GM18526 (cell line): ENCODE measurements at regions not wholly inside any gene's neighbourhood (a gene's known extent, or its start where the extent isn't known, plus 50 kb on each side); places are given as distances from the start of the nearest gene placed in this dataset.

Experiments used
- POLR2A ChIP-seq: IDR thresholded peaks from 3 replicates; pipeline ENCODE4 v1.6.1; 2011; ENCODE audit not compliant: insufficient read length; ENCODE audit errors: extremely low read depth

DNA sequence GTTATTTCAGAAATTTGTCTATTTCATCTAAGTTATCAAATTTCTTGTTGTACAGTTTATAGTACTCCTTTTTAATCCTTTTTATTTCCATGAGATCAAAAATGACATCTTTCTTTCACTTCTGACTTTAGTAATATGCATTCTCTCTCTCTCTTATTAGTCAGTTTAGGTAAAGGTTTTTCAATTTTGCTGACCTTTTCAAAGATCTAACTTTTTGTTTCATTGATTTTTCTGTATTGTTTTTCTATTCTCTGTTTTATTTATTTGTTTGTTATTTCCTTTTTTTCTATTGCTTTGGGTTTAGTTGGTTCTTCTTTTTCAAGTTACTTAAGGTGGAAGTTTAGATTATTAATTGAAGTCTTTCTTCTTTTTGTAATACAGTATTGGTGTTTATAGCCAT lies 294.2 kb downstream of the CCDC85A start:
- no peak for TF ChIP-seq POLR2A

DNA sequence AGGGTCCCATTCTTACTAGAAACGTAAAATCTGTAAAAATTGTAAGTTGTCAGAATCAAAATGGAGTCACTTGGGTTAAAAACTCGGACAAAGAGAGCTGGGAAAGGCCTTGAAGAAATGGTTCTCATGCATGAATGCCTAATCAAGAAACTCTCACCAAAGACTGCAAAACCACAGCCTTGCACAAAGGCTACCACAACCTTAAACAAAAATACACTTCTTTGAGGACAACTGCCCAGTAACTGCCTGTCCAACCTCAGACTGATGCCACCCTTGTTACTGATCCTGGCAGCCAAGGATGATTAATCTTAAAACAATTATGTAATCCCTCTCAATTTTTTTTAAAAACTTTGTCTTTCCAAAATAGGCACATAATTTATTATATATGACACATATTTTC lies 299.3 kb downstream of the CCDC85A start:
- TF ChIP-seq POLR2A: no peak

DNA sequence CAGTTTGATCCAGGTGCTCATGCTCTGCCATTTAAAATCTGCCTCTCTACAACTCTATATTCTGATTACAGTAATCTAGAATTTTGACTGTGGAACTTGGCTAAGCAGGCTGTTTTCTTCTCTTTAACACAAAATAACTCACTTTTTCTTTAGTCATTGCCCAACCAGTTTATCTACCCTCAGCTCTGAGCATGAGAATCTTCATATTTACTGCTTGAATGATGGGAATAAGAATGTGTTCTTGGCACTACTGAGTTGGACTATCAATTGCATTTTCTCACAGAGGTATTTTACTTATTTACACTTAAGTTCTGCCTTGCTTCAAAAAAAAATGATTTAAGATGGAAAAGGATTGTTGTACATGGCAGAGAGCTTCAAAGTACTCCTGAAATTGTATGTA lies 301.1 kb downstream of the CCDC85A start:
- TF ChIP-seq POLR2A: no peak

DNA sequence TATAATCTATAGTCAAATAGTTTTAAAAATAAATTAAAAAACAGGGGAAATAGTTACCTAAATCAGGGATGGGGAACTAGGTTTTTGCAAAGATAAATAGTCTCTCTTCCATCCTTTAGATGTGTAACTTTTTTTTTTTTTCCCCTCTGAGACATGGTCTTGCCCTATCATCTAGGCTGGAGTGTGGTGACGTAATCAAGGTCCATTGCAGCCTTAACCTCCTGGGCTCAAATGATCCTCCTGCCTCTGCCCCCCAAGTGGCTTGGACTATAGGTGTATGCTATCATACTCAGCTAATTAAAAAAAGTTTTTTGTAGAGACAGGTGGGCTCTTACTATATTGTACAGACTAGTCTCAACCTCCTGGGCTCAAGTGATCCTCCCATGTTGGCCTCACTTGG lies 316.5 kb downstream of the CCDC85A start:
- no peak for TF ChIP-seq POLR2A

DNA sequence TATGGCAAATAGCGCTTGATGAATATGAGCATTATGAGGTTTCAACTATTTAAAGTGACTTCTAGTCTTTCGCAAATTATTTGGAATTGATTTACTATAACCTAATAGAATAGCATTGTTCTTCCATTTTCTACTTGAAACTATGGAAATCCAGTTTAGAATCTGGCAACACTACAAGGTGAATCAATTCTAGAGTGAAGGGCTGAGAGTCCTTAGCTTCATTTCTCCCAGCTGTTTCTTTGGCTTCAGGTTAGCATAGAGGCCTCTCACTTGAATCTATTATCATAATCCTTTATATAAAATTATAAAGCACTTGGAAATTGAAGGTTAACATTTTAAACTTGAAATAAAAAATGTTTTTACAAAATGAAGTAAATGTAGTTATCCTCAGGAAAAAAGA lies 318.8 kb downstream of the CCDC85A start:
- TF ChIP-seq POLR2A: no peak

DNA sequence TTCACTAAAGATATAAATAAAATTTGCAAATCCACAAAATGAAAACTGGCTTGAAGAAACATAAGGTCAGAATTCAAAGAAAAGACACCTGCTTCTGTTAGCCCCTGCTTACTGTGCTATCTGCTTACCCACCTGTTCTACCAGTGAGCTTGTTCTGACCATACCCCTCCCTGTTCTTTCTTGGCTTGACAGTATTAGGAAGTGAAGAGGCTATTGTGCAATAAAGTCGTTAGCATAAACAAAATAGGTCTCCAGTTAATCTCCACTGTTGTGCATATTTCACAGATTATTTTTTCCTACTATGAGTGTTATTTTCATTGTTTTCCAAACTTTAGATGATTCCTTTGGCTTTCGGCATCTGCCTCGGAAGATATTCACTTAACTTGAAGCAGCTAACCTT lies 322.1 kb downstream of the CCDC85A start:
- TF ChIP-seq POLR2A: no peak

DNA sequence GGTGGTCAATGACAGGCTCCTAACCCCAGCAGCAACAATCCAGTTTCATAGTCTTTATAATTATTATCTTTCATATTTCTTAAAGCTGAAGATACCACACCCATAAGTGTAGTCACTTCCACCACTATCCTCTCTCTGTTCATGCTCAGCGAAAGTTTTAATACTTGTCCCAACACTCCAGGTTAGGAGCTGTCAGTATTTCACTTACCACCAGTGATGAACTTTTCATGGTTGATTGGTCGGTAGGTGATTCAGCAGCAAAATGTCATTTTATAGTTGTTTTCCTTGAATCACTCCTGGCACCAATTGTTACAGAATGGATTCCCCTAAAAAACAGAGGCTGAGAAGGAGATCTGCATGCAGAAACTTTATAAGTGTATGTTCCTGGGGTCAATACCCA lies 324.9 kb downstream of the CCDC85A start:
- TF ChIP-seq POLR2A: no peak

DNA sequence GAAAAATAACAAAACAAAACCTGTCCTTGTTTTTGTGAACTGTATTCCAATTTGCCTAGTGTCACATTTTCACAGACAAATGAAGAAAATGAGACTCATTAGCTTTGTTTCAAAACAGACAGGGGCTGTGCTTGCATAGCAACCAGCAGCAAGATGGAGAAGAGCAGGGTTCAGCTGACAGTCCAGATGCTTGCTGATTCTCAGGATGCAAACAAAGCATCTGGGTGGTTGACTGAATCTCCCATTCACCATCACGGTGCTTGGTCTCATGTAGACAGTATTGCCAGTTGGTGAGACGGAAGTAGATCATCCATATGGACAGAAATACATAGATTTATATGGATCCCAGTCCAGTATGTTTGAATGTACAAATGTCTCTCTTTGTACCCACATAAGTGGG lies 326.8 kb downstream of the CCDC85A start:
- no peak for TF ChIP-seq POLR2A

DNA sequence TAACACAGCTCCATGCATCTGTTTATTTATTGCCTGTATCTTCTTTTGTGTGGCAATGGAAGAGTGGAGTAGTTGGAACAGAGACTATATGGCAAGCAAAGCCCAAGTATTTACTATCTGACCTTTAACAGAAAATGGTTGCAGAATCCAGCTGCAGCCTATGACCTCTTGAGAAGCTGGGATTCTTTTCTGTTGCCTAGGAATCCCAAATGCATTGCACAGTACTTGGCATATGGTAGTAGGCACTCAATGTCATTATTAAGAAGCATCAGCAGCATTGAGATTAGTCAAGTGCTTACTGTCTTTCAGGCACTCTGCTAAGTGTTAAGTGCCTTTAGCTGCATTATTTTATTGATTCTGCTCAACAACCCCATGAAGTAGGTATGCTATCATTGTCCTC lies 331.6 kb downstream of the CCDC85A start:
- no peak for TF ChIP-seq POLR2A

DNA sequence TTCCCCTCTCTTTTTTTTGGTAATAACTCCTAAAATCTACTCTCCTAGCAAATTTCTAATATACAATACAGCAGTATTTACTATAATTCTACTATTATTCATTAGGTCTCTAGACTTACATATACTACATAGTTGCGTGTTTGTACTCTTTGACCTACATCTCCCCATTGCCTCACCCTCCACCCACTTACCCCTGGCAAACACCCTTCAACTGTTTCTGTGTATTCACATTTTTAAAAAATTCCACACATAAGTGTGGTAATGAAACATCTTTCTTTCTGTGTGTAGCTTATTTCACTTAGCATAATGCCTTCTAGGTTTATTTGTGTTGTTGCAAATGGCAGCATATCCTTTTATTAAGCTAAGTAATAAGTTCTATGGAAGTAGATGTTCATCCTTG lies 336.0 kb downstream of the CCDC85A start:
- no peak for TF ChIP-seq POLR2A

DNA sequence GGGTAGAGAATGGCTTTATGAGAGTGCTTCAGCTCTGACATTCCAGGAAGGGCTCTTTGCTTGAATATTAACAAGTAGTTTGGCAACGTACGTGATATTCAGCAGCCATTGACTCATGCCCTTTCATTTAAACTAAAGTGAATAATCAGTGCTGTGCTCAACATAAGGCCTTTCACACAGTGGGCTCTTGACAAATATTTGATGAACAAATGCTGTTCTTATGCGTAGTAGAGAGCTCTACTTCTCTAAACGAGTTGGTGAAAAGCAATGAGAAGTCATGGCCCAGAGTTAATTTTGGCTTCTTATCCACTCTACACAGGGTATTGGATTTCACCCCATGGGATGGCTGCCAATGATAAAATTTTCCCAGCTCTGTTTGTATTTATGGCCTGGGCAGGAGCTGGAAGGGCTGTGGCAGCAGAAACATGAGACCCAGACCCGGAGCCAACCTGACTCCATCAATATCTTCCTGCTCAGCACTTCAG lies 338.9 kb downstream of the CCDC85A start:
- no peak for TF ChIP-seq POLR2A

DNA sequence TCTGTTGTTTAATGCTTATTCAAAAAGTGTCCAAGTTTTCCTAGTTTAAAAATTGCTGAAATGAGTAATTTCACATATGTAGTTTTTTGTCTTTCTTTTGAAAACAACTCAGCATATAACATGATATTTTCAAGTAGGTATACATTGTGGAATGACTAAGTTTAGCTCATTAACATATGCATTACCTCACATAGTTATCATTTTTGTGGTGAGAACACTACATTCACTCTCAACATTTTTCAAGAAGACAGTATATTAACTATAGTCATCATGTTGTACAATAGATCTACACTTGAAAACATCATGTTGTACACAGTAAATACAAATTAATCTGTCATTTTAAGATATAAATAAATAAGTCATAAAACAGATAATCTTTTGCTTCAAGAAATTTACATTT lies 340.0 kb downstream of the CCDC85A start:
- no peak for TF ChIP-seq POLR2A

DNA sequence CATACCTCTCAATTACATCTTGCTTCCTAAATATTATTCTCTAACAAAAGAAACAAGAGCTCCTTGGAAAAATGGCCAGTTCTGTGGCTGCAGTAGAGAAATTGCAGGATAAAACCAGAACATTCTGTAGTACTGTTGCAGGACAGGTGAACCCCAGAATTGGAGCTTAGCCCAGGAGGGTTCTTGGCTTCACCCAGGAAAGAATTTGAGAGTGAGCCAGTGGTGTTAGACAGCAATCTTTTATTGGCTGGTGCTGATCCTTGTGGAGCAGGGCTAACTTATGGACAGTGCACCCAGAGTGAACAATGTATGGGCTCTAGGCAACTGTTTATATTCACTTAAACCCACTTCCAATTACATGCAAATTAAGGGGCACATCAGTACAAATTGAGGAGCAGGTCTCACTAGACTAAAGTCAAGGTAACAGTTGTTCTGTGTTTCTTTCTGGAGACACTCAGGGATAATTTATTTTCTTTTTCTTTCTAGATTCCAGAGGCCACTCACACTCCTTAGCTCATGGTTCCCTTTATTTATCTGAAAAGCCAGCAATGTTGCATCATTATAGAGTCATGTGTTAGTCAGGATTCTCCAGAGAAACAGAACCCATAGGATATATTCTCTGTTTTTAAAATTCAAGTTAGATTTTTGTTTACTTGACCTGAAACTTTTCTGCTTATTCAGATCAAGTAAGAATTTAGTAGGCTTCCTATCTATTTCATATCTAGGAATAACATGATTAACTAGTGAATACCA lies 348.1 kb downstream of the CCDC85A start:
- no peak for TF ChIP-seq POLR2A

DNA sequence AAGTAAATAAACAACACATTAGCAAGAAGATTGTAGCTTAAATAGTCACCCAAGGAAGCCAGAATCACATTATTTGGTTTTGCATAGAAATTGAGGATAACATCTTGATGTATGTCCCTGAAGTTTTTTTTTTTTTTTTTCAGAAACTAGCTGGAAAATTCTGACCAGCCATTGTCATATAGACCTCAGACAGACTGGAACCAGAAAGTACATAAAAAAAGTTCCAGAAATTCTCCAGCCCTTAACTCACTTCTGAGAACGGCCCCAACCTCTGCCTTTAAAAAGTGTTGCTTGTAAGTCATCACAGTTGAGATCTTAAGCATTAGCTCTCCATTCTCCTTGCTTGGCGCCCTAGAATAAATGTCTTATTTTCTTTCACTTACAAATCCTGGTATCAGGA lies 350.5 kb downstream of the CCDC85A start:
- TF ChIP-seq POLR2A: no peak

DNA sequence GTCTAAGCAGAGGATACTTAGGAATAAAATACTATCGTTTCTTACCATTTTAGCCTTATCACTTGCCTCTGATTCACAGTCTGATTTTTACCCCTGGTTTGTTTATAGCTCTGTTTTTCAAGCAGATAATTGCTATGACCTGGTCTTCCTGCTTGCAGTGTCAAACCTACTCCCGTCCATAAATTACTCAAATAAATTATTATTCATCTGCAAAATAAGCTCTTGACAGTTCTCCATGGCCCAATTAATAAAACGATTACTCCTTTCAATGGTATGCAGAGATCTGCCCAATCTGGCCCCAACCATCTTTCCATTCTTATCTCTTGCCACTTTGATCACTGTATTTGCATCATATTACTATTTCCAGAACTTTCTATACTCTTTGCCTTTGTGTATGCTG lies 354.0 kb downstream of the CCDC85A start:
- TF ChIP-seq POLR2A: no peak

DNA sequence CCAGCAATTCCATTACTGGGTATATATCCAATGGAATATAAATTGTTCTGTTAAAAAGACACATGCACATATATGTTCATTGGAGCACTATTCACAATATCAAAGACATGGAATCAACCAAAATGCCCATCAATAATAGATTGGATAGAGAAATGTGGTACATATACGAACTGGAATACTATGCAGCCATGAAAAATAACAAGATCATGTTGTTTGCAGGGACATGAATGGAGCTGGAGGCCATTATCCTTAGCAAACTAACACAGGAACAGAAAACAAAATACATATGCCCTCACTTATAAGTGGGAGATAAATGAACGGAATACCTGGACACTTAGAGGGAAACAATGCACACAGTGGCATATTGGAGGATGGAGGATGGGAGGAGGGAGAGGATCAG lies 355.8 kb downstream of the CCDC85A start:
- no peak for TF ChIP-seq POLR2A

DNA sequence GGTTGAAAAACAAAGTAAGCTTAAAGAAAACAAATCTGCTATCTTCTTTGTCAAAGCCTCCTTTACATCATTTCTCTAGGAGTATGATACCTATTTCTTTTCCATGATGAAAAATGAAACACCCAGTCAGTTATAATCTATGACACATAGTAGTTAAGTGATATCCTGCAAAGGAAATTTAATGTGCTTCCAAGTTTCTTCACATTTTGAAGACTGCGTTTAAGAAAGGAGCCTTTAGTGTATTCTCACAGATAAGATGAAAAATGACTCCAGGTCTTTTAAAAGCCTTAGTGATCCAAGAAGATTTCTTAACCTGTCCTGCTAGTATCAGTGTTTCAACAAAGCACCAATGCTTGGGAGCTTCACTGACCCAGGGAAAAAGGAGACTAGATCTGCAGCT lies 356.7 kb downstream of the CCDC85A start:
- no peak for TF ChIP-seq POLR2A
